Epithelial cell of prostate (primary cell): ENCODE measurements at regions not wholly inside any gene's neighbourhood (a gene's known extent, or its start where the extent isn't known, plus 50 kb on each side); places are given as distances from the start of the nearest gene placed in this dataset.

Source experiments
- DNase-seq: peaks from one replicate; pipeline ENCODE4 v3.0.0-alpha.2; 2011; ENCODE audit warnings: low read depth, low spot score
- H3K27ac ChIP-seq: fragments of 450-650 bp; 2 replicates; pipeline ENCODE4 v1.5.1; 2017; ENCODE audit warnings: mild to moderate bottlenecking

- no peak overlapping the region for H3K27ac ChIP-seq
- DNase-seq = peak; percentile 79
Observed at GRCh38 chr9:86557063-86557766, 203.0 kb upstream of the TUT7 start.

GRCh38 chr9:86555661-86556060 is 201.5 kb upstream of the TUT7 start:
- H3K27ac ChIP-seq = no peak overlapping the region
- DNase-seq = no peak

GRCh38 chr9:86550401-86550800 is 196.2 kb upstream of the TUT7 start:
- H3K27ac ChIP-seq = no peak overlapping the region
- no peak for DNase-seq

GRCh38 chr9:86549920-86550319 is 195.7 kb upstream of the TUT7 start:
- DNase-seq = no peak
- no peak overlapping the region for H3K27ac ChIP-seq

GRCh38 chr9:86549401-86549811 is 195.2 kb upstream of the TUT7 start:
- H3K27ac ChIP-seq = no peak overlapping the region
- DNase-seq = no peak

GRCh38 chr9:86548220-86548619 is 194.0 kb upstream of the TUT7 start:
- no peak for DNase-seq
- H3K27ac ChIP-seq = no peak overlapping the region

GRCh38 chr9:86547571-86547970 is 193.4 kb upstream of the TUT7 start:
- DNase-seq = no peak
- no peak overlapping the region for H3K27ac ChIP-seq

- DNase-seq = no peak
- no peak overlapping the region for H3K27ac ChIP-seq
Observed at GRCh38 chr9:86546712-86547111, 192.5 kb upstream of the TUT7 start.

GRCh38 chr9:86545090-86545489 is 190.9 kb upstream of the TUT7 start:
- no peak for DNase-seq
- H3K27ac ChIP-seq = no peak overlapping the region

GRCh38 chr9:86541014-86541570 is 186.9 kb upstream of the TUT7 start:
- no peak for DNase-seq
- H3K27ac ChIP-seq = no peak overlapping the region

GRCh38 chr9:86535406-86535915 is 181.3 kb upstream of the TUT7 start:
- H3K27ac ChIP-seq = no peak overlapping the region
- DNase-seq = no peak

- no peak for DNase-seq
- H3K27ac ChIP-seq = no peak overlapping the region
Observed at GRCh38 chr9:86534572-86535258, 180.5 kb upstream of the TUT7 start.

- H3K27ac ChIP-seq = no peak overlapping the region
- no peak for DNase-seq
Observed at GRCh38 chr9:86531971-86532640, 177.9 kb upstream of the TUT7 start.

GRCh38 chr9:86531273-86531970 is 177.2 kb upstream of the TUT7 start:
- H3K27ac ChIP-seq = no peak overlapping the region
- no peak for DNase-seq

- H3K27ac ChIP-seq = no peak overlapping the region
Observed at GRCh38 chr9:86529496-86530275, 175.5 kb upstream of the TUT7 start.

GRCh38 chr9:86526021-86526420 is 171.8 kb upstream of the TUT7 start:
- no peak for DNase-seq
- H3K27ac ChIP-seq = no peak overlapping the region

More at GRCh38 chr9:86529496-86530275, 175.5 kb upstream of the TUT7 start:
- DNase-seq = peak; percentile 16

GRCh38 chr9:86525182-86525581 is 171.0 kb upstream of the TUT7 start:
- no peak for DNase-seq
- no peak overlapping the region for H3K27ac ChIP-seq

GRCh38 chr9:86521977-86522376 is 167.8 kb upstream of the TUT7 start:
- H3K27ac ChIP-seq = no peak overlapping the region
- DNase-seq = no peak

GRCh38 chr9:86521322-86521721 is 167.1 kb upstream of the TUT7 start:
- no peak for DNase-seq
- H3K27ac ChIP-seq = no peak overlapping the region
